Activated T-cell treated with anti-CD3 and anti-CD28 coated beads for 48 hours (primary cell): ENCODE measurements at regions not wholly inside any gene's neighbourhood (a gene's known extent, or its start where the extent isn't known, plus 50 kb on each side); places are given as distances from the start of the nearest gene placed in this dataset.

Source experiments
- DNase-seq: peaks from one replicate; pipeline ENCODE4 v3.0.0-alpha.2; 2020; ENCODE audit warnings: low read depth

GRCh38 chr13:81779876-81780275 lies 1439.0 kb upstream of the SPRY2 start:
- DNase-seq, result no peak

GRCh38 chr13:81778350-81778749 lies 1437.4 kb upstream of the SPRY2 start:
- DNase-seq, result no peak

- no peak for DNase-seq
Measured at GRCh38 chr13:81773263-81773662, 1432.3 kb upstream of the SPRY2 start.

GRCh38 chr13:81771951-81772350 lies 1431.0 kb upstream of the SPRY2 start:
- DNase-seq, result no peak

- DNase-seq, result no peak
Measured at GRCh38 chr13:81770868-81771505, 1430.1 kb upstream of the SPRY2 start.

- no peak for DNase-seq
Measured at GRCh38 chr13:81762449-81762848, 1421.5 kb upstream of the SPRY2 start.

- no peak for DNase-seq
Measured at GRCh38 chr13:81760316-81760715, 1419.4 kb upstream of the SPRY2 start.

GRCh38 chr13:81757348-81757970 lies 1416.5 kb upstream of the SPRY2 start:
- no peak for DNase-seq

- no peak for DNase-seq
Measured at GRCh38 chr13:81745391-81745790, 1404.5 kb upstream of the SPRY2 start.

GRCh38 chr13:81738364-81738763 lies 1397.4 kb upstream of the SPRY2 start:
- no peak for DNase-seq

- DNase-seq, result no peak
Measured at GRCh38 chr13:81726037-81726726, 1385.3 kb upstream of the SPRY2 start.

- no peak for DNase-seq
Measured at GRCh38 chr13:81722456-81722855, 1381.5 kb upstream of the SPRY2 start.

GRCh38 chr13:81721400-81721799 lies 1380.5 kb upstream of the SPRY2 start:
- DNase-seq, result no peak

GRCh38 chr13:81714513-81714912 lies 1373.6 kb upstream of the SPRY2 start:
- no peak for DNase-seq

GRCh38 chr13:81713201-81713600 lies 1372.3 kb upstream of the SPRY2 start:
- DNase-seq, result no peak

GRCh38 chr13:81697826-81698225 lies 1356.9 kb upstream of the SPRY2 start:
- no peak for DNase-seq

- DNase-seq, result no peak
Measured at GRCh38 chr13:81686877-81687276, 1346.0 kb upstream of the SPRY2 start.

GRCh38 chr13:81683521-81683920 lies 1342.6 kb upstream of the SPRY2 start:
- no peak for DNase-seq

GRCh38 chr13:81682081-81682630 lies 1341.2 kb upstream of the SPRY2 start:
- no peak for DNase-seq

GRCh38 chr13:81677857-81678256 lies 1336.9 kb upstream of the SPRY2 start:
- DNase-seq, result no peak

- no peak for DNase-seq
Measured at GRCh38 chr13:81676008-81676407, 1335.1 kb upstream of the SPRY2 start.

- DNase-seq, result no peak
Measured at GRCh38 chr13:81671064-81671463, 1330.1 kb upstream of the SPRY2 start.

- DNase-seq, result no peak
Measured at GRCh38 chr13:81670048-81670447, 1329.1 kb upstream of the SPRY2 start.
